IPS DF 6.9 (cell line): ENCODE measurements at regions not wholly inside any gene's neighbourhood (a gene's known extent, or its start where the extent isn't known, plus 50 kb on each side); places are given as distances from the start of the nearest gene placed in this dataset.
"Not testable (repeated sequence)": the region's sequence is repeated elsewhere in the genome, so short reads cannot be mapped to it uniquely, and the experiment has no call there.

ENCODE experiments used
- DNase-seq: peaks from one replicate; pipeline ENCODE4 v3.0.0-alpha.2; 2013; ENCODE audit warnings: low read depth, low spot score
- H3K27ac ChIP-seq: one replicate; pipeline ENCODE4 v1.5.1; 2013; ENCODE audit warnings: low read length, control low read depth
- H3K27me3 ChIP-seq: 2 replicates; pipeline ENCODE4 v1.6.1; 2013; ENCODE audit warnings: mild to moderate bottlenecking, low read length; ENCODE audit not compliant: control insufficient read depth, insufficient read depth
- H3K36me3 ChIP-seq: 2 replicates; pipeline ENCODE4 v1.6.1; 2013; ENCODE audit warnings: low read length; ENCODE audit not compliant: control insufficient read depth, insufficient read depth
- H3K4me1 ChIP-seq: 2 replicates; pipeline ENCODE4 v1.6.1; 2013; ENCODE audit warnings: low read length; ENCODE audit not compliant: control insufficient read depth, insufficient read depth
- H3K4me3 ChIP-seq: 2 replicates; pipeline ENCODE4 v1.5.1; 2013; ENCODE audit warnings: mild to moderate bottlenecking, low read length
- H3K9me3 ChIP-seq: 2 replicates; pipeline ENCODE4 v1.6.1; 2013; ENCODE audit warnings: low read length, inconsistent platforms; ENCODE audit not compliant: control insufficient read depth, insufficient read depth
- WGBS: extraction: QIAGEN DNeasy Blood & Tissue Kit; methylation state at CpG from one replicate; pipeline ENCODE4 v1.1.7; 2013; ENCODE audit warnings: mixed read lengths, missing lambda C conversion rate; ENCODE audit not compliant: insufficient read length, insufficient coverage; 5-methylcytosine and 5-hydroxymethylcytosine counted together

- no CpG with 5 or more reads among the region's 1 CpG for WGBS
- not testable (repeated sequence) for H3K4me3 ChIP-seq, H3K9me3 ChIP-seq, H3K27me3 ChIP-seq, H3K36me3 ChIP-seq, DNase-seq, H3K4me1 ChIP-seq, H3K27ac ChIP-seq
These were observed 629.8 kb upstream of the NR2F2 start for GRCh38 chr15:95700692-95701091.

- Histone ChIP-seq H3K4me1 (no peaks in the 10 kb centered on the region), H3K36me3 (no peaks in the 10 kb centered on the region), H3K9me3 (no peaks in the 10 kb centered on the region; the same call in 1 of the 2 replicates), H3K4me3 (no peak overlapping the region), H3K27ac (no peak overlapping the region), H3K27me3 (no peaks in the 10 kb centered on the region)
- DNase-seq, result no peak
- WGBS, result no CpG with 5 or more reads among the region's 1 CpG
These were observed 629.1 kb upstream of the NR2F2 start for GRCh38 chr15:95701410-95701809.

DNA sequence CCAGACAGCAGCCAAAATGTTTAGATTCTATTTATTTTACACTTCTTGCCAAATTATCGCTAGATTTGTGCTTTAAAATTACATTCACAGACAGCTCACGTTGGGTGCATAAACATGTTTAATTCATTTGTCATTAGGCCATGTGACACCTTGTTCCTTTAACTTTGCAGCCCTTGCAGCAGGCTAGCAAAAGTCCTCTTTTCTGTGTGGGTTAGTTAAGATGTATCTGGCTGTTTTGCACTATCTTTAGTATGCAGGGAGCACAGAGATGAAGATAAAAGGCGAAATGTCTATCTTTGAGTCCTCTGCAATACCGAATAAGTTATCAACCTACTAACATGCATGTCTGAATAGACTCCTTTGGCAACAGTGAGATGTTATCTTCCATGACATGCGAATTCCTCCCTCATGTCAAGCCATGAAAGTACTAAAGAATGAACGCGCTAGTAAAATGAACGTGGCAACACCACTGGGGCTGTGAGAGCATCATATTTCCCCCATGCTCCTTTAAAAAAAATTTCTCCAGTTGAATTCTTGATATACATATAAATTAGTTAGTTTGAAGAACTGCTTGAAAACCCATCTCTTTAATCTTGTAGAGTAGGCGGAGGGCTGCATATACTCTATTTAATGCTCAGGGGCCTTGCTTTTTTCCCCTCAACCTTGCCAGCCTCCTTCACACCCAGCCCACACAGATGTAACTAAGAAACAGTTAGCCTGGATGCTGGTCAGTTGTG is 620.4 kb upstream of the NR2F2 start:
- Histone ChIP-seq H3K4me1 (no peaks in the 10 kb centered on the region), H3K27me3 (no peaks in the 10 kb centered on the region), H3K36me3 (no peaks in the 10 kb centered on the region), H3K27ac (no peak overlapping the region), H3K4me3 (no peak overlapping the region), H3K9me3 (no peaks in the 10 kb centered on the region)
- WGBS, result no CpG with 5 or more reads among the region's 9 CpGs
- no peak for DNase-seq

- no CpG with 5 or more reads among the region's 1 CpG for WGBS
- DNase-seq, result no peak
- Histone ChIP-seq H3K27me3 (no peaks in the 10 kb centered on the region), H3K4me3 (no peak overlapping the region), H3K4me1 (no peaks in the 10 kb centered on the region), H3K9me3 (no peaks in the 10 kb centered on the region), H3K36me3 (no peaks in the 10 kb centered on the region), H3K27ac (no peak overlapping the region)
These were observed 617.7 kb upstream of the NR2F2 start for GRCh38 chr15:95712785-95713184.

DNA sequence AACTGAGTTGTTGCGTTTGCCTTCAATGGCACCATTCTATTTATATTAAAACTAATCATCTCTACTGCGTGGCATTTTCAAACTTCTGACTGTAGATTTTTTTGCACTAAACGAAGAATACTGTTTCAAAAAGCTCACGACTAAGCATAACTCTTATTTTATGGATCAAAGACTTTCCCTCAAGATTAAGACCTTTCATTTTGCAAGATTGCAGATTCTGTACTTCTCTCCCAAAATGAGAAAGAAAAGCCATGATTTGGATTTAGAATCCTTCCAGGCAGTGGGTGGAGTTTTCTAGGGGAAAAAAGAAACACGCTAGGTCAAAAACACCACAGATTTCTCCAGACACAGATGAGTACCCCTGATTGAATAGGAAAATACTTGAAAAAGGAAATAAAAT is 617.2 kb upstream of the NR2F2 start:
- H3K27me3 ChIP-seq, result no peaks in the 10 kb centered on the region
- H3K4me3 ChIP-seq, result no peak overlapping the region
- DNase-seq, result no peak
- H3K36me3 ChIP-seq, result no peaks in the 10 kb centered on the region
- no CpG with 5 or more reads among the region's 5 CpGs for WGBS
- H3K9me3 ChIP-seq, result no peaks in the 10 kb centered on the region
- H3K4me1 ChIP-seq, result no peaks in the 10 kb centered on the region
- H3K27ac ChIP-seq, result no peak overlapping the region

DNA sequence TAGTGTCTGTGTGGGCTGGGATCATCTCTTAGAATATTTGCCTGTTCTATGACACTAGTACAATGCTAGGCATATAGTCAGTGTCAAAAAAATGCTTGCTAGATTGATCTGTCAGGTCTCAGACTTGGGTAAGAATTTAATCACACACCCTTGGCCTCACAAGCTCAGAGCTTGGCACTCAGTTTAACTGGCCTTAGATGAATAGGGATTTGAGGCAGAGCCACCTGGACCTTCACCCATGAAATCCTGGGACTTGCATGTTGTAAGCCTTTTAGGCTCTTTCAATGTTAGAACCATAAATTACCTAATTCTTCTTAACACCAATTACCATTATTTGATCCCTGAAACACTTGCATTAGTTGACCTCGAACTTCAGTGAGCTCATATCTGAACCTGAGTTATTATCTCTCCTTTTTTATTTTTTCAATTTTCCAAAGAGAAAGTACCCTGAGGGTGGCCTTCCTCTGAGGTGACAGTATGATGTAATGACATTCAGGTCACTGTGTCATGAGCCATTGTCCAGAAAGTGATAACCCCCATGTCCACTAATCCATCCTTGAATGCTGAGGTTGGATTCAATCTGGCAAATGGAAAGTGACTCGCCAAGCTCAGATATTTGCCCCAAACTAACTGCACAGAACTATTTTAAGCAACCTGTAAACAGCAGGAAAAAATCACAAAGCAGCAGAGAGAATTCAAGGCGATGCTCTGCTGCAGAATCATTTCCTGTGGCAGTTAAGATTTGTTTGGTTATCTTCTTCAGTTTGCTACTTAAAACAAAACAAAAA is 615.2 kb upstream of the NR2F2 start:
- Histone ChIP-seq H3K36me3 (no peaks in the 10 kb centered on the region), H3K4me1 (no peaks in the 10 kb centered on the region), H3K27me3 (no peaks in the 10 kb centered on the region), H3K27ac (no peak overlapping the region), H3K4me3 (no peak overlapping the region), H3K9me3 (no peaks in the 10 kb centered on the region)
- DNase-seq, result no peak
- 100% methylated on average over 1 of the region's 3 CpGs for WGBS

DNA sequence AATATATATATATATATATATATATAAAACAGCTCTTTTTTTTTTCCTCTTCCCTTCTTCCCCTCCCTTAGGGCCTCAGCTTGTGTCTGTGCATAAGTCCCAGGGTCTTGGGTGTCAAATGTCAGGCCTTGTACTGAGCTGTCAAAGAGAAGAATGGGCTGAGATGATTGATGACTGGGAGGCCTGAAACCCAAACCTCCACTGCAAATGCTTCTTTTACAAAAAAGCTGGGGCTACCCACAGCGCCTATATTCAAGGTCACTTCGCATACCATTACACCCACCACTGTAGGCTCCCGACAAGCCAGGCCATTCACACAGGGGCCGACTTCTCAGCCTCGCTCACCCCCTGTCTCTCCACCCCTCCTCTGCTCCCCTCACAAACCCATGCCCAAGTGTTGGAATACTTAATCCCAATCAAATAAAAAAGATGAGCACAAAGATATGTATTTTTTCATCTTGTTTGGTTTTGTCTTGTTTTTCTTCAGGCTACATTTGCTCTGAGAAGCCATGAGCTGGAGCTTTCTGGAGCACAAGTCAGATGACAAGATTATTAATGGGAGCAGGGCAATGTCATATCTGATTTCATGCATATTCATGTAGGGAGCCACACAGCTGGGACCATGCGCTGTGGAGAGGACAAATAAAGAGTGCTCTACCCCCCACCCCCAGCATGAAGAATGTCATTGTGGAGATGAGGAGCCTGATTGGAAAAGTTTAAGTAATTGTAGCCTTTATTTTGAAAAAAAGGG is 614.4 kb upstream of the NR2F2 start:
- DNase-seq, result no peak
- H3K27ac ChIP-seq, result no peak overlapping the region
- no peaks in the 10 kb centered on the region for H3K4me1 ChIP-seq
- H3K9me3 ChIP-seq, result no peaks in the 10 kb centered on the region
- no peak overlapping the region for H3K4me3 ChIP-seq
- no peaks in the 10 kb centered on the region for H3K27me3 ChIP-seq
- no CpG with 5 or more reads among the region's 6 CpGs for WGBS
- H3K36me3 ChIP-seq, result no peaks in the 10 kb centered on the region

DNA sequence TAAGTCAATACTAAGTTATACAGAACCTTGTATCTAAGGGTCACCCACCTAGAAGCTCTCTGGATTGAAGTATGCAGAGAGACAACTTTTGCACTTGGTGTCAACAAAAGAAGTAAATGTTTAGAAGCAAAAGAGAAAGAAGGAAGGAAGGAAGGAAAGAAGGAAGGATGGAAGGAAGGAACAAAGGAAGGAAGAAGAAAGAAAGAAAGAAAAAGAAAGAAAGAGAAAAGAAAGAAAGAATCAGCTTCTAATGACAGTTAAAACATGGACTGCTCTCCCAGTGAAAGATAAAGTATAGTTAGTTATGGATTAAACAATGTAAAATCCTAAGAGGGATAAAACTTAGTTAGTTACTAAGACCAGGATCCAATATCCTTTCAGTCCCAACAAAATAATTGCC is 613.8 kb upstream of the NR2F2 start:
- Histone ChIP-seq H3K36me3 (no peaks in the 10 kb centered on the region), H3K9me3 (no peaks in the 10 kb centered on the region), H3K27me3 (no peaks in the 10 kb centered on the region), H3K4me1 (no peaks in the 10 kb centered on the region), H3K4me3 (no peak overlapping the region), H3K27ac (no peak overlapping the region)
- DNase-seq, result no peak

DNA sequence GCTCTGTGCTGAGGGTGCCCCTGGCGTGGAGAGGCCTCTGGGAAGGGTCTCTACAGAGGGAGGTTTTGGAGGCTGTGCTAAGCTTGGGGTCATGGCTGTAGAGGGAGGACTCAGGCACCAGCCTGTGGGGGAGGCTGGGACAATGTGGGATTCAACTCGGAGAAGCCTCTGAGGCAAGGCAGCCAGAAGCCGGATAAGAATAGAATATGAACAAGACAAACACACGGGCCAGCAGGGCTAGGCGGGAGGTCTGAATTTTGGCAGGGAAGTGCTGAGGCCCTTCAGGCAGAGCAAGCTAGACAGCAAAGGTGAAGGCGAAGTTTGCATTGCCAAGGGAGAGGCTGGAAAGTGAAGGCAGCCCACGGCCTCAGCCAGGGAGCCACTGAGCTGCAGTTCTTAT is 612.1 kb upstream of the NR2F2 start:
- Histone ChIP-seq H3K9me3 (no peaks in the 10 kb centered on the region), H3K36me3 (no peaks in the 10 kb centered on the region), H3K27ac (no peak overlapping the region), H3K4me3 (no peak overlapping the region), H3K27me3 (no peaks in the 10 kb centered on the region), H3K4me1 (no peaks in the 10 kb centered on the region)
- no peak for DNase-seq
- no CpG with 5 or more reads among the region's 7 CpGs for WGBS

- no peaks in the 10 kb centered on the region for H3K9me3 ChIP-seq
These were observed 605.4 kb upstream of the NR2F2 start for GRCh38 chr15:95724908-95725633.

More at GRCh38 chr15:95724908-95725633, 605.4 kb upstream of the NR2F2 start:
- Histone ChIP-seq H3K36me3 (no peaks in the 10 kb centered on the region), H3K4me3 (no peak overlapping the region), H3K27ac (no peak overlapping the region), H3K27me3 (no peaks in the 10 kb centered on the region), H3K4me1 (no peaks in the 10 kb centered on the region)
- no peak for DNase-seq
- WGBS, result 100% methylated on average over 2 of the region's 3 CpGs
